NCI-H128 (cell line): ENCODE measurements at regions not wholly inside any gene's neighbourhood (a gene's known extent, or its start where the extent isn't known, plus 50 kb on each side); places are given as distances from the start of the nearest gene placed in this dataset.
"Not testable (repeated sequence)": the region's sequence is repeated elsewhere in the genome, so short reads cannot be mapped to it uniquely, and the experiment has no call there.

Source experiments
- DNase-seq: peaks from one replicate; lab custom pipeline; 2025; ENCODE audit not compliant: unreplicated experiment; lab: John Stamatoyannopoulos, UW

DNA sequence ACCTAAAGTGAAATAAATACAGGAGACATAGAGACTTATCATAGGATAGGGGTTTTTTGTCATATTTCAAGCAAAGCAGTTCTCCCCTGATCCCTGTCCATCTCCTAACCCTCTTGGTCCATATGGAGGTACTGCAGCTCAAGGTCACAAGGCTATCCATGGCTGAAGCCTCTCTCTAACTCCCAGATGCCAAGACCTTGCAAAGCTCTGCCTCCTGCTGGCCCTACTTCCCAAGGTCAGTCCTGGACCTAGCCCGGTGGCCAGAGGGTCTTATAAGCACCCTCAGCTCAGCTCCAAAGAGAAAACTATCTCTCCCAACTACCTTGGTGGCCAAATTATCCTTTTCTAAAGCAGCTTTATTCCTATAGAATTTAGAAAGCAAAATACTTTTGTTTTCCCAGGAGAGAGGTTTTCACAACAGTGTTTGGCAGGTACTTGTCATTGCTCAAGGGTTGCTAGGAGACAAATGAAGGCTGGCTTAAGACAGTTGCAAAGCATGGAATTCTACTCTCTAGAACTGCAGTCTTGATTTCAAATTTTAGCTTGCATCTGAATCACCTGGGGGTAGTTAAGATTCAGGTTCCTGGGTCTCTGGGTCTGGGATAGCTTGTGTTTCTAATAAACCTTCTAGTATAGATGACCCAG, 121.5 kb downstream of the XCL2 start:
- no peak for DNase-seq

DNA sequence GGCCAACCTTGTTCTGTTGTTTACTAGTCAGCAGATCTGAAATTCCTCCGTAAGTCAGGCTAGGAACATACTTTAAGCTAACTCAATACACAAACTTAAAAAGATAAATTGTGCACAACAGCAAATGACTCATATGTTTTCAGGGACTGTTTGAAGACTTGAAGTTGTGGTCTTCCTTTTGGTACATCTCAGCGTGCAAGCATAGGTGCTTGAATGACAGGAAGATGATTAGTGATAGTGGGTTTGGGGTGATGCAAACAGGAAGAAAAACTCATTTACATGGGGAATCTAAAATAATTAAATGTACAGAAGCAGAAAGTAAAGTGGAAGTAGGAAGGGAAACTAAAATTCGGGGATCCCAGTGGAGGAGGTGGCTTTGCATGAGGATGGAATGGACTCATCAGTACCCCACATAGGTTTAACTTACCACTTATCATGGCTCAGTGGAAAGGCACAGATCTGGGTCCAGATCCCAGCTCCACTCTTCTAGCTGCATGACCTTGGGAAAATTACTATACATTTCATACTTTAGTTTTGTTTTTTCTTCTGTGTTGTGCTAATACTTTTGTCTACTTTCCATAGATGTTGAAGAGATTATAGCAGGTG, 122.3 kb downstream of the XCL2 start:
- no peak for DNase-seq

DNA sequence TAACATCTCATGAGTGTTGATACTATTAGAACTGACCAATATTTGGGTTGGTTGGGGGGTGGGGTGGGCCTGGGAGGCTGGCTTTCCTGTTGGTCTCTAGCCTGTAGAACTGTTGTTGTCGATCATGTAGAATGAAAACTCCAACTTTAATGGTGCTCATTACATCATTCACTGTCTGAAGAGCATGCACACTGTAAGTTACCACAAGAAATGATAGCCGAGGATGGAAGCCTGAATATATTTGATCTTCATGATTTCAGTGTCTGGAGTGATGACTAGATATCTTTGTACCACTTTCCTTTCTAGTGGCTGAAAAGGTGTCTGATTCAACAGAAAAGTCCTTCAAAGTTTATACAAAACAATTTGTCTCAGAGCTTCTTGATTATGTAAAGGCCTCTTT, 123.6 kb downstream of the XCL2 start:
- DNase-seq = no peak

DNA sequence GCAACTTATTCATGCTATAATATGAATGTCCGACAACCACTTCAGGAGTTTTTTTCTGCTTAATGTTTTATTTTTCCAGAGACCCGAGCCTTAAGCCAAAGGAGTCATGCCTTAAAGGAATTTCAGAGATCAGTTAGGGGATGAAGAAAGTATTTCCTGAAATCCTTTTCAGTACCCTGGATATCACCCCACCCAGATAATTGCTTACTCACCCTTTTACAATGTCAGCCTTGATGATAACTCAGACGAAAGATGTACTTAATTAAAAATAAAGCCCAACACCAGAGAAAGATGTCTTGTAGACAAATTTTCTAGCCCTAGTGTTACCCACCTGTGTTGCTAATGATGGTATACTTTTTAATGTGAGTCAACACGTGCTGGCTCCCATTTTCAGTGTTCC, 124.1 kb downstream of the XCL2 start:
- DNase-seq = no peak

DNA sequence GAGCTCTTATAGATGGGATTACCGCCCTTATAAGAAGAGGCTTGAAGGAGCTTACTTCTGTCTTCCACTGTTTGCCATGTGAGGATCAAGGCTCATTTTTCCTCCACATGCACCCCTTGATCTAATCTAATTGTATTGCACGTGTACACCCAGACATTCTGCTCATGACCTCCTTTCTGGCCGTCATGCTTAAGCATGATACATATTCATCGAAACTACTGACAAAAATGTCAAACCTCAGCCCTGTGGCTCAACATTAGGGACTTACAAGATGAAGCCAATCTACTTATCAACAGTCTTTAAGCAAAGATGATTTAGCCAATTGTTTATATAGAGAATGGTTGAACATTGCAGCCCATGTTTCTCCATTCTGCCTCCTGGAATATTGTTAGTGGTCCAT, 127.6 kb downstream of the XCL2 start:
- DNase-seq = no peak

DNA sequence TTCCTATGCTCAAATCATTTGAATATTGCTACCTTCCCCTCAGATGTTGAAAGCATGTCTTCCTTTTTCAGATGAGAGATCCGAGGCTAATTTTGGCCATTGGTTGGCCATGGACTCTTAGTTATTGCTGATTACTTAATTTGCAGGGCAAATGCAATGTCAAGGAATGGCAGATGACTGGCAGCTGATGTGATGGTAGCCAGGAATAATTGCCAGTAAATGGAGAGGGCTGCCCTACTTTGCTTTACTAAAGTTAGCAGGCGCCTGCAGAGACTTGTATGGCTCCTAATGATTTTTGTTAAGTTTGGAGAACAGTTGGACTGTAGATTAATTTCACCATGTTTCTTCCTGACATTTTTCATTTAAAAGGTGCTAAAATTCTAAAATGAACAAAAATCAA, 128.9 kb downstream of the XCL2 start:
- no peak for DNase-seq

DNA sequence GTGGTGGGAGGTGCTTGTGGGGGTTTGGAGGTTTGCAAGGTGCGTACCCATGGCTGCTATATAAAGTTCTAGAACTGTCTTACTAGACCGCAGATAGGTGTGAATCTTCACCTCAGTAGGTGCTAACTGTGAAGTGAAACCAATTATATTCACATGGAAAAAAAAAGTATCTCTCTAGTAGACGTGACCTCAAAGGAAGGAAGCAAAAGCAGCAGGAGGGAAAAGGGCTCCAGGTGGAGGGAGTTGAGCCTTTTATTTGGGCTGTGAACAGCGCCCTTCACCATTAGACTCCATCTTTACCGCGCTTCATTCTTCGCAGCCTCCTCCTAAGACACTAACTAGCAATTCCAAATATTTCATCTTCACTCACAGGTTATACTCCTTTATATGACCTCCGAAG, 129.8 kb downstream of the TBX19 start:
- DNase-seq = no peak

DNA sequence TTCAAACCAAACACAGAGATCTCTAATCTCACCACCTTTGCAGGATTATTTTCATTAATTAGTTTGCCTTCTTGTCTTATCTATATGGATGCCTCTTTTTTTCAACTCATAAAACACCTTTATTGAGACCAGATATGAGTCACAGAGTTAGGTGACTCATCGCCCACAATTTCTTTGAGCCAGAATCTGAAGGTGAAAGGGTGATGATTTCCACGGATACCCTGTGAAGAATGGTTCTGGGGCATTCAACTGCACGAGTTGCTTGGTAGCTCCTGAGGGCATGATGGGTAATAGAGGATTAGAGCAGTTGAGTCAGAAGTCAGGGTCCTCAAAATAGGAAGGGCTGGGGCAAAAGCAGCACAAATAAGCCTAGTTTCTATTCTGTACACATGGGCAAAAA, 128.2 kb downstream of the TBX19 start:
- no peak for DNase-seq

DNA sequence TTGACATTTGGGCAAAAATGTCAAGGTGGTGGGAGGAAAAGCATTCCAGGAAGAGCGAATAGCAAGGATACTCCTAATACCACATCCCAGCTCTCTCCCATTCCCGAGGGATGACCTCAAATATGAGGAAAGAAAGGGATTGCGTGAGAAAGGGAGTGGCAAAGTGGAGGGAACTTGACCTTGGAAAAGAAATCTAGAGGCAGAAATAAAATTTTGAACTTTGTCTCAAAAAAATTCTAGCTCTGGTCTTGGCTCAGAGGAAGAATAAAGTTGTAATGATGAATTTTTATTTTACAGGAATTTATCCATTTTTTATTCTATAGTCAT, 127.8 kb downstream of the TBX19 start:
- DNase-seq = no peak

DNA sequence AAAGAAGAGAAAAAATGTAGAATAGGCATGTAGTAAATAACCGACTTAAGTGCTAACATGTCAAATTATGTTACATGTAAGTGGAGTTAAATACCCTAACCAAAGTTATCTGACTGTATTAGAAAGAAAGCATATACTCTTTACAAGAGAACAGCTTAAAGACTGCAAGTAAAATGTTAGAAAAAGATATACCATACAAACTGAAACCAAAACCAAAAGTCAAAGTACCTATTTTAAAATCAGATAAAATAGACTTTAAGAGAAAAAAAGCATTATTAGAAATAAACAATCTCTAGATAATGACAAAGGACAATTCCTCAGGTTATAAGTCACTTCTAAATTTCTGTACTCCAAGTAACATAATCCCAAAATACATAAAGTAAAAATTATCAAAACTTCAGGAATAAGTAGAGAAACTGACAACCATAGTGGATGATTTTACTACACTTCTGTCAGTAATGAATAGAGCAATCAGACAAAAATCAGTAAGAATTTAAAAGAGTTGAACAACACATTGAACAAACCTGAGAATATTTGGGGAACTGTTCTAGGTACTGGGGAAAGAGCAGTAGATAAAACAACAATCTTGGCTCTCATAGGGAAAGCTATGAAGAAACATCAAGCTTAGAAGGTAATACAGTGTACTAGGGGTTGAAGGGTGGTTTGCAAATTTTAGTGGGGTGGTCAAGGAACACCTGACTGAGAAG, 127.3 kb downstream of the TBX19 start:
- no peak for DNase-seq

DNA sequence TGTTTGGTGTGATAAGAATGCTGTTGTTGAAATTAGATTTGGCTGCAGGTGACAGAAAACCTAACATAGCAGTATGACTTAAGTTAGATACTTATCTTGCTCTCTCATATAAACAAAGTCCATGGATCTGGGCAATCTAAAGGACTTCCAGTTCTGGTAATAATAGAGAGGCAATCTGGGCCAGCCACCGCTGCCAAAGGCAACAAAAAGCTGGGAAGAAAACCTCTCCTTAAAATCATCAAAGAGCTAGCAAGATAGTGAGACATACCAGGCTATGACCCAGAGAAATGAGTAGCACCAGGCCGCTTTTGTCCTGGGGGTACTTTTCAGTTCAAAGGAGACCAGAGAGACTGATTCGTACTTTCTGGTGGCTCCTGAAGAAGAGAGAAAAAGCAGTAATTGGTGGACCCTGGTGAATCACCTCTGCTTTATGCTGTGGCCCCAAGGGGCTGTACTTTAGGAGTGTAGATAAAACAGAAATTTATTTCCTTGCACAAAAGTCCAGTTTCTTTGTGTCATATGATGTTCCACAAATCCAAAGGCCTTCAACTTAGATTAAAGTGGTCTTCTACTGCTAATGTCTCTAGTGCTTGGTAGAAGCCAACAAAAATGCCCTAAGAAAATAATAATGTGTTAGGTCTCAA, 125.4 kb downstream of the TBX19 start:
- no peak for DNase-seq

DNA sequence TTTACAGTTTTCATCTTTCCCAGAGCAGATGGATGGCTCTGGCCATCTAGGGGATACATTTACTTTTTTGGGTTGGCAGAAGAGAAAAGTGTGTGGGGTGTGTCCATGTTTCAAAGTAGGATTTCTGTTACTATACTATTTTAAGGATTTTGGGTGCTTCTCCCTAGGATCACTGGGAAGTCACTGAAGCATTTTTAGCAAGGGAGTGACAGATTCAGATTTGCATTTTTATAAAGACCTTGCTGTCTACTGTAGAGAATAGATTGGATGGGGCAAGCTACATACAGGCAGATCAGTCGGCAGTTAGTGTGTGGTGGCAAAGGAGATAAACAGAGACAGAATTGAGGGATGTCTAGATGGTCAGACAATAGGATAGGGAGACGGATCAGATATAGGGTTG, 122.5 kb downstream of the TBX19 start:
- DNase-seq = no peak

DNA sequence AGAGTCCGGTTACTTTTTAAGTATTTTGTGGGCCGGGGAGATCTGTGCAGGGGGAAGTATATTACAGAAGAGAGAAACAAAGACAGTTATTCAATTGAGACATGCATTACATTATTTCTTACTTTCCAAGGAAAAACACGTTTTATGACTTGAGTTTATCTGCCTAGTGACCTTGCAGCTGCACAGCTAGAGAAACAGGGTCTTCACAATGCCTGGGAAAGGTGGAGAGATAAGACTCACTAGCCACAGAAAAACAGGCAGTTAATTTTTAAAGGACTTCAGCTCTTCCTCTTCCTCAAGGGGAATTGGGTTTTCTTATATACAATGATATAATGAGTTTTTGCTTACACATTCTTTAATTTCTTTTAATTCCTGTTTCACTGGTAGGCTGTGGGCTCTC, 121.8 kb downstream of the TBX19 start:
- DNase-seq = not testable (repeated sequence)

DNA sequence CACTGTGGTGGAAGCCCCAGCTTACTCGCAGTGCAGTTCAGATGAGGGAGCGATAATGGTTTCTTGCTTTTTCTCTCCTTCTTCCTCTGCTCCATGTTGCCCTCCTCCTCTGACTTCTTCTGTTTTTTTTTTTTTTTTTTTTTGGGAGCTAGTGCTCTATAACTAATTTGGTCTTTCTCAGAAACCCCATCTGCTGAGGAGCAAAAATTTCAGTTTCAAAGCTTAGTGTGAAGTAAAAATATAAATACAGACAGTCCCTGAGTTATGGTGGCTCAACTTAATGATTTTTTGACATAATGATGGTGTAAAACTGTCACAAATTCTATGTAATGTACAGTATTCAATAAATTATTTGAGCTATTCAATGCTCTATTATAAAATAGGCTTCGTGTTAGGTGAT, 120.7 kb downstream of the TBX19 start:
- DNase-seq = no peak

DNA sequence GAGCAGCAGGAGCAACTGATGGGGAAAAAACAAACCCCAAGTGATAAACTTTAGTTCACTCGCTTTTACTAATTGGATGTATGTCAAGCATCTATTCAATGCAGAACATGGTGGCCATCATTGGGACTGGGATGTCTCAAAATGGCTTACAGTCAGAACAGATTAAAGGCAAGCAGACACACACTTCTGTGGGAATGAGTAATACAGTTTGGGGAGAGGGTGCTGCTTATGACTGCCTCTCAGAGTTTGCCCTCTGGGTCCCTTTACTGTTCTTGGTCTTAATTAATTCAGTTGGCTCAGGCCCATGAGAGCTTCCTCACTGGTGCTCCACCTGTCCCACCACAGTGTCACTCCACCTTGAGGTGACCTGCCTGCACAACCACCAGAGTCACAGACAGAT, 119.5 kb downstream of the TBX19 start:
- no peak for DNase-seq

DNA sequence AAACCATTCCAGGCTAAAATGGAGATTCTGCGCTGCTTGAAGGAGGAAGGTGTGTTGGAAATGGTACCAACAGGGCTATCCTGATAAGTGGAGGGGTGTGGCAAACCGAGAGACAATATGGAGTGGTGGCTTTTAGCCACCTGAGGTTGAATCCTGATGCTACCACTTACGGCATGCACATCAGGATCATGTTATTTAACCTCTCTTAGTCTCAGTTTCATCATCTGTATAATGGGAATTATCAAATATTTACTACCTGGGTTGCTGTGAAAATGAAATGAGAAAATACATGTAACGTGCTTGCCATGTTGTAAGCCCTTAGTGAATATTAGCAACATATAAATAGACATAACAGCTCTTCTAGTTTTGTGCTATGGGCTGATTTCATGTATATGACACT, 117.1 kb downstream of the TBX19 start:
- no peak for DNase-seq

DNA sequence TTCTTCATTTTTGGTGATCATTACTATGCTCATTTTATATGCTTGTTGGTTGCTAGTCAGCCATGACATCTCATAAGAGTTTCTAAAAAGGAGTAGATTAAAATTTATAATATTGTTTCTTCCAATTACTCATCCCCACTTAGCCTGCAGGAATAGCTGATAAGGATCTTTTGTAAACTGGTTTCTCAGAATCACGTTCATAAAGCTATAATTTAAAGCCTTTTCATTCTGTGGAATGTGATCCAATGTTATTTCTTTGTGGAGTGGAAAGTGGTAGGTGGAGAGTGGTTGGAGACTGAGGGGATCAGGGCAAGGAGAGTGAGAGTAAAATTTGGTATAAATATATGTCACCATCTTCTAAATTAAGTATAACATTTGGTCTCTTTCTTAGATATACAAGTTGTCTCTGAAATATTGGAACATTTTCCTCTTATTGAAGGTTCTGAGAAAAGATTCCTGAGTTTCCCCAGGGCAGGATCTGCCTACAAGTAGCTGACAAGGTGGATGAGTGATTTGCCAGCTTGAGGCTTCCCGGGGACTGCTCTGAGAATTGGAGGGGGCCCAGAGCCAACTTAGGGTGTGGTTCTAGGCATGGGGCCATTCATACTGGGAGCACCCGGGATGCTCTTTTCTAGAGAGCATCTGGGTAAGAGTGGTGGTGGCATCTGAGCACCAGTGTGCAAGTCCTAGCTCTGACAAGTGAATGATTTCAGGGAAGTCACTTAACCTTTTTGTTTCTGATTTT, 116.4 kb downstream of the TBX19 start:
- DNase-seq = no peak

DNA sequence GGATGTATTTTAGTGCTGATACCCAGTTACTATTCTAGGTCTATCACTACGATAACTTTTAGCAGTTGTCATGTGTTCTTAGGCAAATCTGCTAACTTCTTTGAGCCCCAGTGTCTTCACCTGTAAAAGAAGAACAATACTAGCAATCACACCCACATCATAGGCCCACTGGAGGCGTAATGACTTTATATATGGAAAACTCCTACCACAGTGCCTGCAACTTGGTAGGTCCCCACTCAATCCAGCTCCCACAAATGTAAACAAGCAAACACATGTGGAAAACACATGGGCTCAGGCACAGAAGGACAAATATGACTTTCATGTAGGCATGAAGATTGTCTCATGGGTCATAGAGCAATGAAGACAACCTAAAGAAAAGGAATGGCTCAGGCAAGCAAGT, 115.8 kb downstream of the TBX19 start:
- DNase-seq = no peak

DNA sequence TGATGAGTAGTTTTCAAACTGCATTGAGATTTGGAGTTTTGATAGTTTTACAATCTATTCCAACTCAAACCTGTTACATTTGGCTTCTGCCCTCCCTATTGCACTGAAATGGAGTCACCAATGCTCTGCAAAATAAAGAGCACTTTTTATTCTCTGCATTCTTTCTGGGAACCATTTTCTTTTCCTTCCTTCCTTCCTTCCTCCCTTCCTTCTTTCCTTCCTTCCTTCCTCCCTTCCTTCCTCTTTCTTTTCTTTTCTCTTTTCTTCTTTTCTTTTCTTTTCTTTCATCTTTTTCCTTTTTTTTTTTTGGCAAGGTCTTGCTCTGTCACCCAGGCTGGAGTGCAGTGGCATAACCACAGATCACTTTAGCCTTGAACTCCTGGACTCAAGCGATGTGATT, 114.2 kb downstream of the TBX19 start:
- no peak for DNase-seq

DNA sequence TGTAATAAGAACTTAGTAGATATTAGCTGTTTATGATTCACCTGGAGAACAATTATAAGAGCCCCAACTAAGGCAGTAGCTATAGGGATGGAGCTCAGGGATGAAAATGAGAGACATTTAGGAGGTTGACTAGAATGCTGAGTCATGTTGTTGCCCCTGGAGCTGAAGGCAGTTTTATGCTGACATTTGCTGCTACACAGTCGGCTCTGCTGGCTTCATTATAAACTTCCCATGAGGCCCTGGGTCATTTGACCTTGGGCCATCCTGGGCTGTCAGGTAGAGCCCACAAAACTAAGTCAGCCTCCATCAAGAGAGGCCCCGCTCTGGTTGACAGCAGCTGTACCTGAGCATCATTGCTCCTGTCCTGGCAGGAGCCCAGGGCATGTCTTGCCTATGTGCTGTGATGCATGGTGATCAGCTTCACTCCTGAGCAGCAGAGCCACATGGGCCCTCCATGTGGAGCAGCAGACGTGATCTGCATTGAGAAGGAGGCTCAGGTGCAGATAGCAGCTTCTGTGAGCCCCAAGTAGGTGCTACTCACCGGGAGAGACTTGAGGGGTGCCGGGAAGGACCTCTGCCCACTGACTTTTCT, 112.4 kb downstream of the TBX19 start:
- no peak for DNase-seq
